K562 (cell line): ENCODE measurements at regions not wholly inside any gene's neighbourhood (a gene's known extent, or its start where the extent isn't known, plus 50 kb on each side); places are given as distances from the start of the nearest gene placed in this dataset.

ENCODE experiments used
- ATAC-seq: fragments of 200-7000 bp; cut with Tn5 transposase; 3 replicates; pipeline ENCODE4 v1.9.1; 2020; ENCODE audit warnings: moderate library complexity
- BruUV-seq: library from RNA; stranded (reverse); fragments of 400-500 nt; replicated peaks from 2 replicates; lab custom pipeline; 2021; lab: Mats Ljungman, UMichigan
- CTCF ChIA-PET: fragments of 300-600 bp; formaldehyde crosslinking; extraction: SDS; loops from one replicate; lab custom pipeline; 2021; ENCODE audit warnings: low intra/inter-chr PET ratio; lab: Yijun Ruan, JAX
- POLR2A ChIA-PET: fragments of 300-600, 350-650 bp; sonication (Branson Sonifier 250); formaldehyde crosslinking; extraction: SDS; loops from one replicate; lab custom pipeline; 2021; ENCODE audit warnings: antibody characterized with exemption, inconsistent platforms; lab: Yijun Ruan, JAX
- DNase-seq, 4 experiments: peaks; one replicate each; pipeline versions ENCODE4 v3.0.0 to v3.0.0-alpha.2; 2011 to 2018; ENCODE audit warnings: low spot score in 3 of 4, mixed read lengths in 3 of 4; ENCODE audit errors: extremely low read depth in 1 of 4
- FAIRE-seq: peaks from 2 replicates; lab custom pipeline; 2011; peaks lifted over from hg19 to GRCh38; lab: Jason Lieb, UNC
- H2AFZ ChIP-seq: 2 replicates; pipeline ENCODE4 v1.6.0; 2011; ENCODE audit warnings: low read depth, low read length, control low read depth, inconsistent platforms
- H3K27ac ChIP-seq: fragments of 200-600 bp; 3 replicates; pipeline ENCODE4 v1.8.0; 2011; ENCODE audit warnings: low read depth, mild to moderate bottlenecking, control low read depth, inconsistent platforms, low read length, moderate library complexity, mixed read lengths; ENCODE audit errors: extremely low read depth
- H3K27me3 ChIP-seq, 2 experiments: fragments of 300-600 bp in 1 of 2; 2 replicates in 1 of 2; 3 replicates in 1 of 2; pipeline versions ENCODE4 v1.6.0 to v1.8.0; 2011; ENCODE audit warnings: inconsistent platforms in 2 of 2, low read length in 2 of 2, mild to moderate bottlenecking in 1 of 2, mixed read lengths in 1 of 2, moderate library complexity in 1 of 2; ENCODE audit not compliant: control insufficient read depth in 2 of 2, insufficient read depth in 2 of 2
- H3K36me3 ChIP-seq: fragments of 300-600 bp; 3 replicates; pipeline ENCODE4 v1.8.0; 2011; ENCODE audit warnings: mild to moderate bottlenecking, low read length, inconsistent platforms; ENCODE audit not compliant: control insufficient read depth, insufficient read depth
- H3K4me1 ChIP-seq, 2 experiments: fragments of 200-600 bp in 1 of 2; replicated peaks in 1 of 2; 2 replicates in 1 of 2; 3 replicates in 1 of 2; pipeline versions ENCODE4 v1.5.1 to v1.8.0; 2011; ENCODE audit warnings: inconsistent platforms in 2 of 2, low read length in 2 of 2, mild to moderate bottlenecking in 1 of 2, mixed read lengths in 1 of 2, moderate library complexity in 1 of 2; ENCODE audit not compliant: control insufficient read depth in 2 of 2, insufficient read depth in 2 of 2
- H3K4me2 ChIP-seq: 2 replicates; pipeline ENCODE4 v1.6.1; 2011; ENCODE audit warnings: low read length, control low read depth, inconsistent platforms, mixed read lengths; ENCODE audit not compliant: insufficient read depth
- H3K4me3 ChIP-seq: fragments of 200-600 bp; sonication (generic), shearing (Covaris generic); 2 replicates; pipeline ENCODE4 v1.5.1; 2016; ENCODE audit warnings: control low read depth, inconsistent platforms
- H3K79me2 ChIP-seq: fragments of 200-600 bp; 3 replicates; pipeline ENCODE4 v1.8.0; 2011; ENCODE audit warnings: low read length, inconsistent platforms; ENCODE audit not compliant: control insufficient read depth, insufficient read depth
- H3K9ac ChIP-seq, 2 experiments: 2 replicates each; pipeline versions ENCODE4 v1.6.0 to v1.6.1; 2011; ENCODE audit warnings: low read depth in 2 of 2, low read length in 2 of 2, control low read depth in 1 of 2, inconsistent platforms in 1 of 2, mild to moderate bottlenecking in 1 of 2, mixed read lengths in 1 of 2; ENCODE audit not compliant: insufficient read depth in 1 of 2
- H3K9me1 ChIP-seq: one replicate; pipeline ENCODE4 v1.6.0; 2011; ENCODE audit warnings: inconsistent platforms, mild to moderate bottlenecking, low read length, moderate library complexity; ENCODE audit not compliant: control insufficient read depth, insufficient read depth
- H3K9me3 ChIP-seq: replicated peaks from 2 replicates; pipeline ENCODE4 v1.5.1; 2011; ENCODE audit warnings: low read depth, low read length, inconsistent platforms; ENCODE audit not compliant: control insufficient read depth, insufficient read depth
- H4K20me1 ChIP-seq: replicated peaks from 2 replicates; pipeline ENCODE4 v1.6.1; 2011; ENCODE audit warnings: low read length, inconsistent platforms, mixed read lengths; ENCODE audit not compliant: control insufficient read depth, insufficient read depth
- CBFB ChIP-seq: sonication (generic); formaldehyde crosslinking; IDR thresholded peaks from 2 replicates; pipeline ENCODE4 v1.4.0; 2020; ENCODE audit warnings: mild to moderate bottlenecking, missing genetic modification reagents
- CXXC5 ChIP-seq: fragments of 250-450 bp; sonication (Bioruptor Pico); IDR thresholded peaks from 2 replicates; pipeline ENCODE4 v1.8.0; 2022; ENCODE audit warnings: inconsistent platforms, mild to moderate bottlenecking, moderate library complexity
- GABPB1 ChIP-seq: sonication (generic); formaldehyde crosslinking; IDR thresholded peaks from 2 replicates; pipeline ENCODE4 v1.8.0; 2022; ENCODE audit warnings: mild to moderate bottlenecking, missing genetic modification reagents
- HDGF ChIP-seq: fragments of 450-650 bp; IDR thresholded peaks from 2 replicates; pipeline ENCODE4 v1.6.1; 2016
- HNRNPLL ChIP-seq: fragments of 200-400 bp; formaldehyde crosslinking; IDR thresholded peaks from 2 replicates; pipeline ENCODE4 v1.6.1; 2017; ENCODE audit warnings: low read length, low read depth, mild to moderate bottlenecking; ENCODE audit not compliant: poor library complexity, severe bottlenecking
- MYNN ChIP-seq, 2 experiments: sonication (generic); formaldehyde crosslinking in 1 of 2; IDR thresholded peaks; 2 replicates each; pipeline versions ENCODE4 v1.5.0 to v1.6.1; 2016 to 2020; ENCODE audit warnings: antibody characterized with exemption in 1 of 2, missing genetic modification reagents in 1 of 2
- NFIX ChIP-seq: fragments of 250-450 bp; sonication (Bioruptor Pico); IDR thresholded peaks from 2 replicates; pipeline ENCODE4 v1.4.0; 2020; ENCODE audit warnings: low read depth, mild to moderate bottlenecking, moderate library complexity
- POLR2B ChIP-seq: fragments of 450-650 bp; IDR thresholded peaks from 2 replicates; pipeline ENCODE4 v1.6.1; 2018; ENCODE audit warnings: low read depth; ENCODE audit not compliant: partially characterized antibody
- TARDBP ChIP-seq: fragments of 450-650 bp; IDR thresholded peaks from 2 replicates; pipeline ENCODE4 v1.6.1; 2016
- ZNF3 ChIP-seq: fragments of 250-450 bp; sonication (Bioruptor Pico); IDR thresholded peaks from 2 replicates; pipeline ENCODE4 v1.5.0; 2021; ENCODE audit warnings: mild to moderate bottlenecking, moderate library complexity
- WGBS: fragments of 100-300 bp; shearing (Covaris generic); methylation state at CpG from one replicate; pipeline ENCODE4 v1.1.6; 2016; ENCODE audit warnings: low coverage, mixed read lengths; ENCODE audit not compliant: insufficient coverage; ENCODE audit errors: missing lambda C conversion rate; 5-methylcytosine and 5-hydroxymethylcytosine counted together
- in situ Hi-C: fragments of 300-500 bp; cut with MboI; formaldehyde crosslinking; loops from 4 replicates; pipeline ENCODE4 v1.15.0; 2018; ENCODE audit warnings: inconsistent platforms, mixed read lengths
- intact Hi-C: fragments of 100-400 bp; cut with micrococcal nuclease; formaldehyde crosslinking; loops from 2 replicates; pipeline ENCODE4 v1.14.2; 2022
- TF ChIP-seq, protein P1 (sequence below): sonication (generic); formaldehyde crosslinking; IDR thresholded peaks from 2 replicates; pipeline ENCODE4 v1.8.1; 2022; ENCODE audit warnings: missing genetic modification reagents
- TF ChIP-seq, protein P2 (sequence below): fragments of 450-650 bp; formaldehyde crosslinking; IDR thresholded peaks from 2 replicates; pipeline ENCODE4 v1.4.0; 2020; ENCODE audit warnings: mild to moderate bottlenecking

DNA sequence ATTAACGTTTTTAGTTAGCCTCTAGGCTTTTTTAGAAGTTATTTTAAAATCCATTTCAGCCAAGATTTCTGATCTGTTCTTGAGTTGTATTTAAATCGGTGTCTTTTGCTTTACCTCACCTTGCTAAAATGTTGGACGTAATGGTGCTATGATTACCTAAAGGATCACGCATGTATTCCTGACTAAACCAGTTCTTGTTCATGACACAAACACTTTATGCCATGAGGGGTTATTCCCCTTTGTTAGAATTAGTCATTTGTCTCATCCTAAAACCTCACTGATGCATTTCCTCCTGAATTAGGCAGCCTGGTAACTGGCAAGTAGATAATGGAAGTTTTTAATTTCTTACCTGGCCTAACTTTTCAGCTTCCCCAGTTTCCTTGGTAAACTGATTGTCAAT is 185.4 kb upstream of the TANK start:
- Histone ChIP-seq H3K9ac (no peak overlapping the region), H3K9me3 (no peaks in the 10 kb centered on the region), H3K79me2 (no peaks in the 10 kb centered on the region), H3K36me3 (no peaks in the 10 kb centered on the region), H3K4me1 (no peaks in the 10 kb centered on the region), H3K27me3 (no peaks in the 10 kb centered on the region), H3K9me1 (no peaks in the 10 kb centered on the region), H4K20me1 (no peaks in the 10 kb centered on the region), H3K4me3 (no peak overlapping the region), H3K27ac (no peak overlapping the region), H2AFZ (no peak overlapping the region), H3K4me2 (no peak overlapping the region)
- BruUV-seq, result no TSS peak
- DNase-seq, result no peak
- no peak for ATAC-seq
- in situ Hi-C loops (no loop called here), intact Hi-C loops (loop anchor here (5.0 to 10.0 kb wide), 3 partner anchors 548 to 723 kb away; no protein-coding TSS in a partner anchor)
- ChIA-PET POLR2A (no interaction called here), CTCF (no interaction called here)
- no peak for TF ChIP-seq HDGF
- no peak for TF ChIP-seq GABPB1
- TF ChIP-seq POLR2B, result no peak
- TF ChIP-seq TARDBP, result no peak
- TF ChIP-seq HNRNPLL, result no peak
- TF ChIP-seq CBFB (CRISPR knock-in tag), result no peak
- no peak for TF ChIP-seq ZNF3 (CRISPR knock-in tag)
- TF ChIP-seq NFIX (CRISPR knock-in tag), result no peak
- TF ChIP-seq MYNN (IDR thresholded peaks at IDR 0.05), result no peak
- TF ChIP-seq MYNN (CRISPR knock-in tag; IDR thresholded peaks at IDR 0.05), result no peak
- TF ChIP-seq CXXC5 (CRISPR knock-in tag), result no peak
- TF ChIP-seq, protein P1, sequence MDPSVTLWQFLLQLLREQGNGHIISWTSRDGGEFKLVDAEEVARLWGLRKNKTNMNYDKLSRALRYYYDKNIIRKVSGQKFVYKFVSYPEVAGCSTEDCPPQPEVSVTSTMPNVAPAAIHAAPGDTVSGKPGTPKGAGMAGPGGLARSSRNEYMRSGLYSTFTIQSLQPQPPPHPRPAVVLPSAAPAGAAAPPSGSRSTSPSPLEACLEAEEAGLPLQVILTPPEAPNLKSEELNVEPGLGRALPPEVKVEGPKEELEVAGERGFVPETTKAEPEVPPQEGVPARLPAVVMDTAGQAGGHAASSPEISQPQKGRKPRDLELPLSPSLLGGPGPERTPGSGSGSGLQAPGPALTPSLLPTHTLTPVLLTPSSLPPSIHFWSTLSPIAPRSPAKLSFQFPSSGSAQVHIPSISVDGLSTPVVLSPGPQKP (CRISPR knock-in tag), result no peak
- TF ChIP-seq, protein P2, sequence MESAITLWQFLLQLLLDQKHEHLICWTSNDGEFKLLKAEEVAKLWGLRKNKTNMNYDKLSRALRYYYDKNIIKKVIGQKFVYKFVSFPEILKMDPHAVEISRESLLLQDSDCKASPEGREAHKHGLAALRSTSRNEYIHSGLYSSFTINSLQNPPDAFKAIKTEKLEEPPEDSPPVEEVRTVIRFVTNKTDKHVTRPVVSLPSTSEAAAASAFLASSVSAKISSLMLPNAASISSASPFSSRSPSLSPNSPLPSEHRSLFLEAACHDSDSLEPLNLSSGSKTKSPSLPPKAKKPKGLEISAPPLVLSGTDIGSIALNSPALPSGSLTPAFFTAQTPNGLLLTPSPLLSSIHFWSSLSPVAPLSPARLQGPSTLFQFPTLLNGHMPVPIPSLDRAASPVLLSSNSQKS (CRISPR knock-in tag), result no peak
- FAIRE-seq, result no peak
- WGBS, result 4% methylated on average over 4 of the region's 4 CpGs
